ENCODE measurements at regions not wholly inside any gene's neighbourhood (a gene's known extent, or its start where the extent isn't known, plus 50 kb on each side); places are given as distances from the start of the nearest gene placed in this dataset.

DNA sequence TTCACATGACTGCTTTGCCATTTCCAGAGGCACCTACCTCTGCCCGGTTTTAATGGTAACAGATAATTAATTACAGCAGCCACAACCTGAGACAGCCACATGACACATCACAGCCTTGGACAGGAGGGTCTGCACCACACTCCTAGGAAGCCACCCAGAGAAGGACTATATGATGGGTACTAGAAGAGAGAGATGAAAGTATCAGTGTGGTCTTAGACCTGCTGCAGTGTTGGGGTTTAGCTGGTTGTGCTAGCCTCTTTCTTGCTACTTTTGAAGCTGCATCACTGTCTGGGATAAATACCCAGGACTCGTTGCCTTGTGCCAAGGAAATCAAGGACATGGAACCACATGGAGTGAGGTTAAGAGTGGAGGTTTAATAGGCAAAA, 266.4 kb downstream of the ICE1 start:
- Histone ChIP-seq H4K91ac (replicated peaks; ENCODE audit: insufficient read length, low read length) (no peak overlapping the region), H3K4me2 (ENCODE audit: insufficient read depth in 1 of 2, low read depth in 2 of 2, low read length in 2 of 2) (no peak overlapping the region), H2BK20ac (ENCODE audit: low read length) (no peak overlapping the region), H3K4ac (replicated peaks; ENCODE audit: insufficient read length, low read depth, low read length) (no peak overlapping the region), H3K27ac (ENCODE audit: low read depth, low read length) (no peak overlapping the region), H3K9ac (replicated peaks in 1 of 4; ENCODE audit: extremely low read depth in 1 of 4, low read depth in 3 of 4, low read length in 3 of 4) (no peak overlapping the region), H3K4me3 (ENCODE audit: extremely low read depth in 1 of 4, insufficient read depth in 2 of 4, low read depth in 3 of 4, low read length in 4 of 4) (no peak overlapping the region), H3K79me2 (ENCODE audit: control insufficient read depth in 1 of 2, insufficient read depth in 2 of 2, low read length in 2 of 2) (no peaks in the 10 kb centered on the region), H3K23me2 (ENCODE audit: low read depth, low read length) (no peaks in the 10 kb centered on the region), H4K20me1 (replicated peaks in 1 of 2; ENCODE audit: control insufficient read depth in 1 of 2, insufficient read depth in 2 of 2, low read length in 2 of 2) (no peaks in the 10 kb centered on the region), H4K5ac (ENCODE audit: insufficient read length, low read depth, low read length) (no peak overlapping the region), H2AFZ (ENCODE audit: low read length) (no peak overlapping the region), H3K79me1 (ENCODE audit: low read depth, low read length) (no peaks in the 10 kb centered on the region), H3K18ac (ENCODE audit: extremely low read depth, low read length) (no peak overlapping the region), H3K23ac (ENCODE audit: insufficient read length) (no peak overlapping the region), H3K27me3 (replicated peaks in 1 of 4; ENCODE audit: control insufficient read depth in 3 of 4, extremely low read depth in 1 of 4, insufficient read depth in 3 of 4, low read length in 3 of 4) (no peaks in the 10 kb centered on the region), H3K4me1 (replicated peaks in 1 of 4; ENCODE audit: control insufficient read depth in 3 of 4, insufficient read depth in 4 of 4, low read length in 3 of 4) (no peaks in the 10 kb centered on the region), H3K36me3 (ENCODE audit: control insufficient read depth in 2 of 4, insufficient read depth in 4 of 4, low read length in 3 of 4) (no peaks in the 10 kb centered on the region), H2BK120ac (replicated peaks; ENCODE audit: low read depth, low read length) (no peak overlapping the region), H2BK12ac (ENCODE audit: low read depth, low read length) (no peak overlapping the region), H2BK5ac (ENCODE audit: low read depth, low read length) (no peak overlapping the region), H3K56ac (replicated peaks; ENCODE audit: insufficient read length, low read depth, low read length) (no peak overlapping the region), H4K8ac (ENCODE audit: extremely low read depth, insufficient read depth, low read length) (no peak overlapping the region), H2BK15ac (ENCODE audit: low read length) (no peak overlapping the region), H2AK5ac (ENCODE audit: low read depth, low read length) (no peak overlapping the region), H3K9me3 (ENCODE audit: insufficient read depth in 2 of 2, low read depth in 1 of 2, low read length in 1 of 2) (no peaks in the 10 kb centered on the region), H3K14ac (ENCODE audit: insufficient read length) (no peak overlapping the region)
- 91% methylated on average over 2 of the region's 2 CpGs; no CpG with 5 or more reads in 1 of the 2 experiments for WGBS, 2 experiments (ENCODE audit: extremely low coverage in 1 of 2, insufficient coverage in 1 of 2, insufficient read length in 1 of 2, insufficient replicate concordance in 2 of 2, low coverage in 1 of 2, low lambda C conversion rate in 2 of 2, missing lambda C conversion rate in 1 of 2)
- TF ChIP-seq CHD2 (IDR thresholded peaks at IDR 0.05; ENCODE audit: low read length), result no peak
- POLR2A ChIA-PET (ENCODE audit: partially characterized antibody), result no interaction called here
- no peak for DNase-seq (ENCODE audit: low read depth in 1 of 2, low spot score in 2 of 2)
- CTCF ChIA-PET (ENCODE audit: partially characterized antibody), result interaction anchor here (0.6 kb wide), 1 partner anchor 198 kb away, joined by 3 read pairs; no protein-coding TSS in a partner anchor
- FAIRE-seq, result no peak

All from H1 (cell line).